DOHH2 (cell line): ENCODE measurements at regions not wholly inside any gene's neighbourhood (a gene's known extent, or its start where the extent isn't known, plus 50 kb on each side); places are given as distances from the start of the nearest gene placed in this dataset.

Experiments
- EZH2phosphoT487 ChIP-seq: fragments of 200-600 bp; sonication (generic); IDR thresholded peaks from 2 replicates; pipeline ENCODE4 v1.6.1; 2017; ENCODE audit warnings: borderline replicate concordance, mild to moderate bottlenecking, antibody characterized with exemption, low read length, moderate library complexity, mixed read lengths
- TF ChIP-seq, protein P1 (sequence below): fragments of 200-600 bp; sonication (generic); IDR thresholded peaks from one replicate; pipeline ENCODE4 v1.5.1; 2014; ENCODE audit warnings: antibody characterized with exemption, mild to moderate bottlenecking, low read depth, low read length; ENCODE audit not compliant: poor library complexity, severe bottlenecking

DNA sequence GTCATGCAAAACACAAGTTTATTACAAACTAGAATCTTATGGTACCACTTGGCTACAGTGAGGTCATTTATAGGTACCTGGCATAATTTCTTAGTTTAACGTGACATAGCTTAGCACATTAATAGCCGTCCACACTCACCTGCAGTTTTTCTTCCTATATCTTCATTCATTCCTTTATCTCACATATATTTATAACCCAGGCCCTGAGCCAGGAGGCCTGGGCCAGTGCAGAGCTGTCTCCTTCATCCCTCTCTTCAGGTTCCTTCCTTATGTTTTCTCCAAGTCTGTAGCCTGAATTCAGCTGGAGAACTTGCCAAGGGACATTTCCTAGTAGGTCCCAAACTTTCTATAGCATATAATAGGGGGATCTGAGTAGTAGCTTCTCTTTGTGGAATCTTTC, 367.9 kb upstream of the SGCD start:
- TF ChIP-seq, protein P1, sequence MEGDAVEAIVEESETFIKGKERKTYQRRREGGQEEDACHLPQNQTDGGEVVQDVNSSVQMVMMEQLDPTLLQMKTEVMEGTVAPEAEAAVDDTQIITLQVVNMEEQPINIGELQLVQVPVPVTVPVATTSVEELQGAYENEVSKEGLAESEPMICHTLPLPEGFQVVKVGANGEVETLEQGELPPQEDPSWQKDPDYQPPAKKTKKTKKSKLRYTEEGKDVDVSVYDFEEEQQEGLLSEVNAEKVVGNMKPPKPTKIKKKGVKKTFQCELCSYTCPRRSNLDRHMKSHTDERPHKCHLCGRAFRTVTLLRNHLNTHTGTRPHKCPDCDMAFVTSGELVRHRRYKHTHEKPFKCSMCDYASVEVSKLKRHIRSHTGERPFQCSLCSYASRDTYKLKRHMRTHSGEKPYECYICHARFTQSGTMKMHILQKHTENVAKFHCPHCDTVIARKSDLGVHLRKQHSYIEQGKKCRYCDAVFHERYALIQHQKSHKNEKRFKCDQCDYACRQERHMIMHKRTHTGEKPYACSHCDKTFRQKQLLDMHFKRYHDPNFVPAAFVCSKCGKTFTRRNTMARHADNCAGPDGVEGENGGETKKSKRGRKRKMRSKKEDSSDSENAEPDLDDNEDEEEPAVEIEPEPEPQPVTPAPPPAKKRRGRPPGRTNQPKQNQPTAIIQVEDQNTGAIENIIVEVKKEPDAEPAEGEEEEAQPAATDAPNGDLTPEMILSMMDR: no peak
- no peak for TF ChIP-seq EZH2phosphoT487
